ENCODE measurements at regions not wholly inside any gene's neighbourhood (a gene's known extent, or its start where the extent isn't known, plus 50 kb on each side); places are given as distances from the start of the nearest gene placed in this dataset.

GRCh38 chr14:76698631-76699030 is 62.6 kb upstream of the VASH1 start:
- CTCF ChIA-PET, result interaction anchor here (1.4 kb wide), 1 partner anchor 12 kb away, joined by 10 read pairs; no protein-coding TSS in a partner anchor
- H3K4me1 Mint-ChIP-seq (ENCODE audit: low read depth), result no peaks in the 10 kb centered on the region
- no peak for TF ChIP-seq CTCF (IDR thresholded peaks at IDR 0.05)

GRCh38 chr14:76699209-76699938 is 61.9 kb upstream of the VASH1 start:
- intact Hi-C loops (cut with micrococcal nuclease), result no loop called here
- Mint-ChIP-seq H3K4me1 (ENCODE audit: low read depth) (no peaks in the 10 kb centered on the region), H3K9me3 (no peaks in the 10 kb centered on the region), H3K36me3 (ENCODE audit: low read depth) (no peaks in the 10 kb centered on the region), H3K4me3 (no peak overlapping the region), H3K27ac (no peak overlapping the region), H3K27me3 (no peaks in the 10 kb centered on the region)
- DNase-seq (no peak), ATAC-seq (no peak)
- no peak for TF ChIP-seq CTCF (IDR thresholded peaks at IDR 0.05)
- ChIA-PET CTCF (interaction anchor here (1.4 kb wide), 1 partner anchor 11 kb away, joined by 10 read pairs; no protein-coding TSS in a partner anchor), POLR2A (interaction anchor here (0.6 kb wide), 1 partner anchor 16 kb away, joined by 3 read pairs; no protein-coding TSS in a partner anchor)

More at GRCh38 chr14:76698631-76699030, 62.6 kb upstream of the VASH1 start:
- ATAC-seq (no peak), DNase-seq (no peak)
- Mint-ChIP-seq H3K36me3 (ENCODE audit: low read depth) (no peaks in the 10 kb centered on the region), H3K27me3 (no peaks in the 10 kb centered on the region), H3K4me3 (no peak overlapping the region), H3K9me3 (no peaks in the 10 kb centered on the region), H3K27ac (no peak overlapping the region)
- POLR2A ChIA-PET, result no interaction called here
- intact Hi-C loops (cut with micrococcal nuclease), result no loop called here

DNA sequence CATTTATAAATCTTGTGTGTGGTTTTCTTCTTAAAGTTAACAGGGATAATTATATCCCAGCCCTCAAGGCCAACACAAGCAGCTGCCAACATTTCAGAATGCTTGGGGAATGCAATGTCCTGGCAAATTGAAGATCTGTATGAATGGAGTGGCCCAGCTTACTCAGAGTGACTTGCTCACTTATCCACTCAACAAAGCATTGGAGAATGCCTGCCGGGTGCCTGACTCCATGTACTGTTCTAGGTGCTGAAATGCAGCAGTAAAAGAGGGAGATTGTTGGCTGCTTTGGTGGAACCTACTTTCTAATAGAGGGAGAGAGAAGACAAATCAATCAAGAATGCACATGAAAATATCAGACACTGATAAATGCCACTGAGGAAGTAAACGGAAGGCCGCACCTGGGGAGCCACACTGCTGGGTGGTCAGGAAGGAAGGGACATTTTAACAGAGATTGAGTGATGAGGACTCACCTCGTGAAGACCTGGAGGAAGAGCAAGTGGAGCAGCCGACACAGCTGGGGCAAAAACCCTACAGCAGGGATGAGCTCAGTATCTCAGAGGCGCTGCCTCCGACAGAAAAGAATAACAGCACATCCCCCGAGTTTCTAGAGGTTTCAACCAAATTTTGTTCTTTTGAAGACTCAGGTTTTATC is 61.2 kb upstream of the VASH1 start:
- Mint-ChIP-seq H3K4me3 (no peak overlapping the region), H3K4me1 (ENCODE audit: low read depth) (no peaks in the 10 kb centered on the region), H3K36me3 (ENCODE audit: low read depth) (no peaks in the 10 kb centered on the region), H3K9me3 (no peaks in the 10 kb centered on the region), H3K27me3 (peaks cover under 1% of the 10 kb centered on the region), H3K27ac (no peak overlapping the region)
- intact Hi-C loops (cut with micrococcal nuclease), result no loop called here
- no peak for DNase-seq
- no peak for ATAC-seq
- POLR2A ChIA-PET, result interaction anchor here (0.6 kb wide), 1 partner anchor 15 kb away, joined by 3 read pairs; no protein-coding TSS in a partner anchor
- CTCF ChIA-PET, result interaction anchor here (1.4 kb wide), 1 partner anchor 11 kb away, joined by 10 read pairs; no protein-coding TSS in a partner anchor
- no peak for TF ChIP-seq CTCF (IDR thresholded peaks at IDR 0.05)

DNA sequence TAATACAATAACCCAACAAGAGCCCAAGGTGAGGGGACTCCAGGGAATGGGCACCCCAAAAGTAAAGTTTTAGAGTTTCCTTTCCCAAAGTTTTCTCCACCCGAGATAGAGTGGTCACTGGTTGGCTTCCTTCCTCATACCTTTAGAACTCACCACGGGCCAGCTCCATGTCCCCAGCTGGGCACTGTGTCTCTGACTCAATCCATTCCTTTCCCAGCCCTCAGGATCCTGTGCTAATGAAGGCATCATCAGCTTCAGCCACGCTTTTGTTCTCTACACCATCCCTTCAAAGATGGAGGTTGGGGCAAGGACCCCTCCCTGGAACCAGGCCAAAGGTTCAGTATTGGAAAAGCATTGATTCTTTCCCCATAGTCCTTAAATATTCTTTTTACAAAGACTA is 59.8 kb upstream of the VASH1 start:
- DNase-seq (no peak), ATAC-seq (no peak)
- CTCF ChIA-PET, result interaction anchor here (1.0 to 1.8 kb wide), 2 partner anchors 9 to 369 kb away, joined by 3 to 10 read pairs; no protein-coding TSS in a partner anchor
- Mint-ChIP-seq H3K9me3 (no peaks in the 10 kb centered on the region), H3K36me3 (ENCODE audit: low read depth) (no peaks in the 10 kb centered on the region), H3K4me3 (no peak overlapping the region), H3K27me3 (peaks cover 4% of the 10 kb centered on the region), H3K27ac (no peak overlapping the region), H3K4me1 (ENCODE audit: low read depth) (no peaks in the 10 kb centered on the region)
- POLR2A ChIA-PET, result no interaction called here
- intact Hi-C loops (cut with micrococcal nuclease), result no loop called here
- TF ChIP-seq CTCF (IDR thresholded peaks at IDR 0.05), result no peak

DNA sequence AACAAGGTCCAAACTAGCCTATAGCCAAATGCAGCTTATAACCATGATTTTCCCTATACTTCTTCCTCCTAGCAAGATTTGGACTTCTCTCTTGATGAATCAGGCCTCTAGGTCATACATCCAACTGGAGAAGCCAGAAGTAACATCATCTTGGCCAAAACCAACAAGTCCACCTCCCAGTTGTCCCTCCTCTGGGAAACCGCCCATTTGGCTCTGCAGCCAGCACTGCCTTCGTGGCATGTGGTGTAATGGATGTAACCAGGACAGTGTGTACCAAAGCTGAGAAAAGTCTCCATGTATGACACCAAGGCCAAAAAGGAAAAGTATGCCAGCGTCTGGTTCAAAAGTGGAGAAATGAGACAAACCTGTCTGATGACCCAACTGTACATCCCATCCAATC is 59.3 kb upstream of the VASH1 start:
- Mint-ChIP-seq H3K4me3 (no peak overlapping the region), H3K9me3 (no peaks in the 10 kb centered on the region), H3K27ac (no peak overlapping the region), H3K36me3 (ENCODE audit: low read depth) (no peaks in the 10 kb centered on the region), H3K4me1 (ENCODE audit: low read depth) (no peaks in the 10 kb centered on the region), H3K27me3 (peaks cover 4% of the 10 kb centered on the region)
- POLR2A ChIA-PET, result no interaction called here
- TF ChIP-seq CTCF (IDR thresholded peaks at IDR 0.05), result no peak
- ATAC-seq (no peak), DNase-seq (no peak)
- CTCF ChIA-PET, result interaction anchor here (1.0 to 1.8 kb wide), 2 partner anchors 8 to 369 kb away, joined by 3 to 10 read pairs; no protein-coding TSS in a partner anchor
- intact Hi-C loops (cut with micrococcal nuclease), result no loop called here
